ENCODE measurements at regions not wholly inside any gene's neighbourhood (a gene's known extent, or its start where the extent isn't known, plus 50 kb on each side); places are given as distances from the start of the nearest gene placed in this dataset.

DNA sequence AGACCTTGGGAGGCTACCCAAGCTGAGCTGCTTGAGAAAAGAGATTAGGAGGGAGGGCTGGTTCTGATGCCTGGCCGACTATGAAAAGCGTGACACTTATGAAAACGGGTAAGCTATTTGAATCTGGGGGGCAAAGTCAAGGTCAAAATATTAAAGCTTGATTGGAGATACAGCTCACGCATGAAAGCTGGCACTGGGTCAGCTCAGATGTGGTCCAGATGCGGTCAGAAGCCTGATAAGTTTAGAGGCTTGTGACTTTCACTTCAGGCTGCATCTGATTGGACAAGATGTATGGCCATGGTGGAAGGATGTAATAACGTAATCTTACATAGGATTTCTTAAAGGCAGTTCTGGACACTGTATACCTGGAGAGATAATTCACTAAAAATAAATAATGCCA, 690.3 kb downstream of the NTRK3 start:
- TF ChIP-seq, protein P1, sequence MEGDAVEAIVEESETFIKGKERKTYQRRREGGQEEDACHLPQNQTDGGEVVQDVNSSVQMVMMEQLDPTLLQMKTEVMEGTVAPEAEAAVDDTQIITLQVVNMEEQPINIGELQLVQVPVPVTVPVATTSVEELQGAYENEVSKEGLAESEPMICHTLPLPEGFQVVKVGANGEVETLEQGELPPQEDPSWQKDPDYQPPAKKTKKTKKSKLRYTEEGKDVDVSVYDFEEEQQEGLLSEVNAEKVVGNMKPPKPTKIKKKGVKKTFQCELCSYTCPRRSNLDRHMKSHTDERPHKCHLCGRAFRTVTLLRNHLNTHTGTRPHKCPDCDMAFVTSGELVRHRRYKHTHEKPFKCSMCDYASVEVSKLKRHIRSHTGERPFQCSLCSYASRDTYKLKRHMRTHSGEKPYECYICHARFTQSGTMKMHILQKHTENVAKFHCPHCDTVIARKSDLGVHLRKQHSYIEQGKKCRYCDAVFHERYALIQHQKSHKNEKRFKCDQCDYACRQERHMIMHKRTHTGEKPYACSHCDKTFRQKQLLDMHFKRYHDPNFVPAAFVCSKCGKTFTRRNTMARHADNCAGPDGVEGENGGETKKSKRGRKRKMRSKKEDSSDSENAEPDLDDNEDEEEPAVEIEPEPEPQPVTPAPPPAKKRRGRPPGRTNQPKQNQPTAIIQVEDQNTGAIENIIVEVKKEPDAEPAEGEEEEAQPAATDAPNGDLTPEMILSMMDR (IDR thresholded peaks at IDR 0.05; ENCODE audit: low read depth, low read length): no peak
- TF ChIP-seq EZH2phosphoT487 (IDR thresholded peaks at IDR 0.05; ENCODE audit: low read depth): no peak
